HG03354 (cell line): ENCODE measurements at regions not wholly inside any gene's neighbourhood (a gene's known extent, or its start where the extent isn't known, plus 50 kb on each side); places are given as distances from the start of the nearest gene placed in this dataset.

Experiments used
- ATAC-seq: cut with Tn5 transposase; IDR thresholded peaks from one replicate; pipeline ENCODE4 v1.9.1; 2021; ENCODE audit warnings: mild to moderate bottlenecking; ENCODE audit not compliant: unreplicated experiment, poor library complexity, severe bottlenecking

DNA sequence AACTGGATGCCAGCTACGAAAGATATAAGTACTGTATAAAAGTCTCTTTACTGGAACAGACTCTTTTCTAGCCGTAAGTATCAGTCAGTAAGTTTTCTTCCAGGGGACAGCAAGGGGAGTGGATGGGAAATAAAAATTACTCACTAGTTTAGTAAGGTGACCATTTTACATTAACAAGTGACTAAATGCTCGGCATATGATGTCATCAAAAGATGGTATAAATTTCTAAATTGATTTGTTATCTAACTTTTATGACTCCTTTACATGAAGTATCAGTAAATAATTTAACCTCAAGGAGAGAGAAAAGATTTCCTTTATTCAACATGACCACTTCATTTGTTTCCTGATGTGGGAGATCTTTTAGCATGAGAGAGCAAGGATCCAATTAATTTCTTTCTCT is 859.0 kb upstream of the LRRTM1 start:
- ATAC-seq: no peak

DNA sequence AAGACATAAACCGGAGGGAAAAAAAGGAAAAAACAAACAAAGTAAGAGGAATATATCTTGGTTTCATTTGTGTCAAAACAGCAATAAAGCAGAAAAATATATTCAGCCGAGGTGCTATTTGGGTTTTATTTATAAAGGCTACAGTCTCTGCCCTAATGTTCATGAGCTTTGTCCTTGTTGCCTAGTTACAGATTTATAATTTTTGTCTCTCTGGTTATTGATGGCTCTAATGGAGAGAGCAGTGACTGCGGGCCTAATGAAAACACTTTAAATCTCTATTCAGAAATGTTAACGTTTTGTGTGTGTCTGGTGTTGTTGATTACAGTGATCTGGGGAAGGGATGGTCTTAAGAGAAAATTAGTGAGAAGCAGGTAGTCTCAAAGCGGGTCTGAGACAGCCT is 854.0 kb upstream of the LRRTM1 start:
- no peak for ATAC-seq

DNA sequence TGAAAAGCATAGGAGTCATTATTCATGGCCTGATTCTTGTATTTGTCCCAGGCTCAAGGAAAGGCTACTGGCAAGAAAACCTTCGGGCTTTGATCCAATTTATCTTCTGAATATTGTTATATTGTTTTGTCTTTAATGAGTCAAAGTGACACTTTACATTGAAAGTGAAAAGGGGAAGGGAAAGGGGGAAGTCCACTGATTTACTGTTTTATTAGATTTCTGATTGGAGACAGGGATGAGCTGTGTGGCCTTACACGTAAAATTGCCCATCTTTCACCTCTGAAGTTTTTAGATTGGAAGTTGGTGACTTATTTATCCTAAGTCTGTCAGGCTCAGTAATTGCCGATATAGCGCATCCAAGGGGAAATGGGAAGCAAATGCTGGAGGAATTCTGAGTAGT is 843.8 kb upstream of the LRRTM1 start:
- no peak for ATAC-seq

DNA sequence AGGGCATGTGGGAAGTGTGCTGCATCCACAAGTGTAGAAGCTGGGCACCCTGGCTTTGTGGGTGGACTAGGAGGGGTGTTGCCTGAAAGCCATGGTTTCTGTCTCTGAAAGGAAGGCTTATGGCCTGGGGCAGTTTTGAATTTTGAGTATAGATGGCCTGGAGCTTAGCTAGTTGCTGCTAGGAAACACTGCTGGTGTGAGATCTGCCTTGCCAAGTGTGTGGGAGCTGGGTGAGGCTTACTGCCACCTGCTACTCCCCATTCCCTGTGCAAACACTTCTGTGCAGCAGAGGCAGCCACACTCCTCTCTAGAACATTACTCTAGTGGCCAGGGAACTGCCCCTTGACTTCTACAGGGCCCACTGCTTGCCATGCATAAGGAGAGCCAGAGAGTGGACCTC is 831.7 kb upstream of the LRRTM1 start:
- no peak for ATAC-seq

DNA sequence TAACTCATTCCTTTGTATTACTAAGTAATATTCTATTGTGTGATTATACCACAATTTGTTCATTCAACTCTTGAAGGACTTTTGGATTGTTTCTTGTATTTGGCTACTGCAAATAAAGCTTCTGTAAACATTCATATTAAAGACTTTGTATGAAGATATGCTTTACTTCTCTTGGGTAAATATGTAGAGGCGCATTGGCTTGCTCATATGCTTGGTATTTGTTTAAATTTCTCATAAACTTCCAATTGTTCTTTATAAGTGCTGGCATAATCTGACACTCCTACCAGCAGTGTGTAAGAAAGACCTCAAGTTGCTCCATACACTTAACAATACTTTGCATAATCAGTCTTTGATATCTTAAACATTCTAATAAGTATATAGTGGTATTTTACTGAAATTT is 792.8 kb upstream of the LRRTM1 start:
- no peak for ATAC-seq

DNA sequence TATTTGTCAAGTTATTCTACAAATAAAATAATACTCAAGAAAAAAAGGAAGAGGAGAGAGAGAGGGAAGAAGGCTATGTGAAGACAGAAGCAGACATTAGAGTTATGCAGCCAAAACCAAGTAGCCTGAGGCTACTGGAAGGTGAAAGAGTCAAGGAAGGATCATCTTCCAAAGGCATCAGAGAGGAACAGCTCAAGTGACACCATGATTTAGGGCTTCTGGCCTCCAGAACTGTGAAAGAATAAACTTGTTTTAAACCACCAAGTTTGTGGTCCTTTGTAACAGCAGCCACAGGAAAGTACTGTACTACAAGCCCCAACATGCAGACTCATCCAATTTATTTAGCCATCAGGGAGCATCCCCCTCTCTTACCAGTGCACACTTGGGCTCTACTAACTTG is 788.5 kb upstream of the LRRTM1 start:
- ATAC-seq: no peak

DNA sequence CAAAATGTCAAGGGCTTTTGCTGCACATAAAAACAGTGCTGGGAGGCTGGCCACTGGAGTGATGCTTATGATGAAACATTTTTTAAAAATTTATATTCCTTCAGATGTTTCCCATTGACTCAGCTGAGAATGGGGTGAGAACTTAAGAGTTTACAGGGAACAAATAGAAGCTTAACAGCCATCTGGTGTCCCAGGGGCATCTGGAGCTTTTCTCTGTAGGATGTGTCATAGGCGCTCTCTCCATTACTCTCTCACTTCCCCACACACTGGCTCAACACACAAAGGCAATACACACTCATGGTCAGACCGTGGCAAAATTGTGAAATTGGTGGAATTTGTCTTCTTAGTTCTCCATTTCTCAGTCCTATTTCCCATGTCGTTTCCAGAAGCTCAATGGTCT is 783.1 kb upstream of the LRRTM1 start:
- no peak for ATAC-seq

DNA sequence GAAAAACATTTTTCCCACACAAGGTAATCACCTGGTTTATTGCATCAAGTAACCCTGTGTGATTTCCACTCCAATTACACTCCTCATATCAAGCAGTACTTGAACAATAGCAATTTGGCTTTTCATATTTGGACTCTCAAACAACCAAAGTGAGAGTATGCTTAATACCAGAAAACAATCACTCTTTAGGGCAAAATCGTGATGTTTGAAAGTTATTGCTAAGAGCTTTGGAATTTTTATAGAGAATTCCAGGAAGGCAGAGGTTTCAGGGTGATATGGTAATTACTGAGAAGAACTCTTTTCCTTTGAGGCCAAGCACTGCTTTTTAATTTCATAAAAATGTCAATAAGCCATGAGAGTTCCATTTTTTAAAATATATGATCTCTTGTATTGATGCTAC is 779.5 kb upstream of the LRRTM1 start:
- ATAC-seq: no peak

DNA sequence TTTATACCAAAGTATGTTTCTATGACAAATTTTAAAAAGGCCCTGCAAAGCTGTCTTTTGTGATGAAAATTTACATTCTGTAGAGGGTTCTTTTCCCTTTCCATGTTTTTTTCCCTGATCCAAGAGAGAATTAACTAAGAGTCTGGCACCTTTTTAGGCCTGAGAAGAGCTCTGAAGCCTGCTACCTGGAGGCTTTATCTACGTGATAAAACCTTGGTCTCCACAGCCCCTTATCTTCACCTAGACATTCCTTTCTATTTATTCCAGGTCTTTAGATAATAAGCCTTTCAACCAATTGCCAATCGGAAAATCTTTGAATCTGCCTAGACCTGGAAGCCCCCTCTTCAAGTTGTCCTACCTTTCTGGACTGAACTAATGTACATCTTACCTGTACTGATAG is 774.1 kb upstream of the LRRTM1 start:
- ATAC-seq: no peak

DNA sequence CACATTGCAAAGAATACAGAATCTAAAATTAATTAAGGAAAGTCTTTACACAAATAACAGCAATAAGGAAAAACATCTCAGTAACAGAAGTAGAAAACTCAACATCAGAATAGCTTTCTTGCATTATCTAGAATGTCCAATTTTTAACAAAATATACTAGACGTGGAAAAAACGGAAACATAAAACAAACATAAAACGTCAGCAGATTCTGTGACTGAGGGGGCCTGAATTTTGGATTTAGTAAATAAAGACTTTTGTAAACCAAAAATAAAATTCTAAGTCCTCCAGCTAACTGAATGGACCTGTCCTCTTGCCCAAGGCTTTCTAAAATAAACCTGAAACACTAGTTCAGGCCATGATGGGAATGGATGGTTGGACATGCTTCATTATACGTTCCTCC is 773.5 kb upstream of the LRRTM1 start:
- no peak for ATAC-seq

DNA sequence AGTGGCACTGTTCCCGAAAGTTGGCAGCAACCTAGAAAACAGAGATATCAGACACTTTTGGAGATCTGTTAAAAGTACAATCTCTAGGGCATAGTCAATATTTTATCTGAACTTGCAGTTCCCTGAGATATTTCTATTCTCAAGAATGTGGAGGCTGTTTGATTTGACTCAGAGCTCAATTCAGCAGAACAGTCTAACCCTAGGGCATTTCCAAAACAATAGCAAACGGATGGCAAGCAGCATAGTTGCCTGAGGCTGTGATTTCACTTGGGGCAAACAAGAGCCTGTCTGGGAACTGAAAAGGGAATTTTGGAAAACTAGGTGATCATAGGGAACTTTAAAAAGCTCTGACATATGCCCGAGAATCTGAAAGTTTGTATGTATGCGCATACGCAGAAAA is 772.8 kb upstream of the LRRTM1 start:
- no peak for ATAC-seq

DNA sequence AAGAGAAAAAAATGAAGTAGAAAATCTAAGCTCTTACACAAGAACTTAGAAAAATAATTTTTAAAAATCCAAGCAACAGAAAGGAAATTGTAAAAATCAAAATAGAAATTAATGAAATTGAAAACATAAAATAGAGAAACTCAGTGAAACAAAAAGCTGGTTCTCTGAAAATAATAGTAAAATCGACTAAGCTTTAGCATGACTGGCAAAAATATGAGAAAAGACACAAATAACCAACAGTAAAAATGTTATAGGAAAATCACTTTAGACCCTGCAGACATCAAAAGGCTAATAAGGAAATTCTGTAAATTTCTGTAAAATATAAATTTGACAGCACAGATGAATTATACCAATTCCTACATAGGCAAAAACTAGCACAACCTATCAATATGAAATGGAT is 768.9 kb upstream of the LRRTM1 start:
- ATAC-seq: no peak

DNA sequence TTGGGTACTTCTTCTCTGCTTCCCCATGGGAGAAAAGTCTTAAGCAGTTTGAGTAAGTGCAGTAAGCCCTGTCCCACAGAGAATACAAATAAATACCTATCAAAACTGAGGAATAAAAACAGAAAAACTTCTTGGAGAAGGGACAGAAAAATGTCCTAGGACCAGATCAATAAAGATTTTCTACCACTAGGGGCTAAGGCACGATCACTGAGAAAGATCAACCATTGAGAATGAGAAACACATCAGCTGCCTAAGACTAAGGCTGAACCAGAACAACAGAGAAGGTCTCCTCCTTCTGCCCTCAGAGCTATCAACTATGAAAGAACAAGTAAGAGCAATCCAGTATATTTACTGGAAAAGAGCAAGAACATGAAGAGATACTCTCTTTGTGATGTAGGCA is 763.6 kb upstream of the LRRTM1 start:
- ATAC-seq: no peak

DNA sequence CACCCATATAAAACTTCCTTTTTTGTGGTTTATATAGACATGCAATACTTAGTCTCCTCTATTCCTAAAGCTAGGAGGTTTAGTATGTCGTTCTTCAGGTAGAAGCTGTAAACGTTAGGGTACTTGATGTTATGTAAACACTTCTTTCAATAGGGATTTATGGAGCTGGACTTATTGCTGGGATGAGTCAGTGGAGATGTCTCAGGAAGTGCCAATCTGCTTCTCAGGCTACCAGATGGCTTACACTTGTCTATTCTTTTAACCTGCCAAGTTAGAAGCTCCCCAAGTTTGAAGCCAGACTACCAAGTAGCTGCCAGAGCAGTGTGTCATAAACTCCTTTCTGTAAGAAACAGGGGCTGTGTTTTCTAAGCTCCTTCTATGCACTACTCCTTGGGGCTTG is 756.5 kb upstream of the LRRTM1 start:
- ATAC-seq: no peak

DNA sequence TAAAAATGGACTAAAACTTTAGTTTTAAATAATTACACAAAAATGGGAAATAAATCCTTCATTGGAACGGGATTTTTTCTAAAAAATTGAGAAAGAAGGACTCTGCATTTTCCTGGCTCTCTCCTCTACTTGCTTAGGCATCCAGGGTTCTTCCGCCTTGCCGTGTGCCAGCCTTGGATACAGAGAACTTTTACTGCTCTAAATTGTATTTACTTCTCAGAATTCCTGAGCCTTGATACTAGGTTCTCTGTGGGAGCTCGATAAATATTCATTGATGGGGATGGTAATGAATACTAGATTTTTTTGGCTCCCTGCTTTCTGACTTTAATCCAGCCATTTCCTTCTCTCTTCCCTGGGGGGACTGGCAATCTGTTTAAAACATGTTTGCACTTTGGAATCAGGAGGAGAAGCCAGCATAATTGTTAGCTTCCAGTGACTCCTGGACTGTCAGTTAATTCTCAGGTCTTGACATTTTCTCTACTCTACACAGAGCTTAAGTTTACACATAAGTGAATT is 746.1 kb upstream of the LRRTM1 start:
- ATAC-seq: no peak

DNA sequence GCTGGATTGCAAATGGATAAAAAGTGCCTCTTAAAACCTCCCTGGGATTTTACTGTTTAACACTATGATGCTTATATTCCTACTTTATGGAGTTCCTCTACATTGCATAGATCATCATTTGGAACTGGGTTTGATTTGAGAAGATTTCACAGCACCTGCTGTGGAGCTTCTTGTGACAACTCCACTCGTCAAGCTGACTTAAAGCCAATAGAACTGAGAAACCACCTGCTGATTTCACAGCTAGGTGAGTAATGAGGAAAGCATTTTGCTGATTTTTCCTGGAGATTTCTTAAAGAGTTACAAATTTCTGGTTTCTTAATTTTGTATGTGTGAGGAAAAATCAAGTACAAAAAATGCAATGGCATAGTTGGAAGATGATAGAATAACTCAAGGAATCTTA is 739.1 kb upstream of the LRRTM1 start:
- ATAC-seq: no peak

DNA sequence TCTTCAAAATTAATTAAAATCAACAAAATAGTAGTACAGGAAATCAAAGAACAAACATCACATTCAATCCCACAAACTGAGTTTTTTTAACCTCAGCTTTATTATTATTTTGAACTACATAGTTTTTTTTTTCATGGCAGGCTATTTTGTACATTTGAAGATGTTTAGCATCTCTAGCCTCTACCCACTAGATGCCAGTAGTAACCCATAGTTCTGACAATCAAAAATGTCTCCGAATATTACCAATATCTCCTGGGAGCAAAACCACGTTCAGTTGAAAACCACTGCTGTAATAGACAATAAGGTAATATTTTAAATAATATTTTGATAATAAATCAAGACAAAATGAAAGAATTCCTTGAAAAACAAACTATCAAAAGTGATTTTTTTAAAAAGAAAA is 702.6 kb upstream of the LRRTM1 start:
- no peak for ATAC-seq

DNA sequence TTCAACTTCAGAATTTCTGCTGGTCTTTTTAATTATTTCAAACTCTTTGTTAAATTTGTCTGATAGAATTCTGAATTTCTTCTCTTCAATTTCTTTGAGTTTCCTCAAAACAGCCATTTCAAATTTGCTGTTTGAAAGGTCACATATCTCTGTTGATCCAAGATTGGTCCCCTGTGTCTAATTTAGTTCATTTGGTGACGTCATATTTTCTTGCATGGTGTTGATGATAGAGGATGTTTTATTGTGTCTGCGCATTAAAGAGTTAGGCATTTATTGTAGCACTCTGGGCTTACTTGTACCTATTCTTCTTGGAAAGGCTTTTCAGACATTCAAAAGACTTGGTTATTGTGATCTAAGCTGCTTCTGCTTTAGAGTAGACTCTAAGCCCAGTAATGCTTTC is 698.4 kb upstream of the LRRTM1 start:
- no peak for ATAC-seq

DNA sequence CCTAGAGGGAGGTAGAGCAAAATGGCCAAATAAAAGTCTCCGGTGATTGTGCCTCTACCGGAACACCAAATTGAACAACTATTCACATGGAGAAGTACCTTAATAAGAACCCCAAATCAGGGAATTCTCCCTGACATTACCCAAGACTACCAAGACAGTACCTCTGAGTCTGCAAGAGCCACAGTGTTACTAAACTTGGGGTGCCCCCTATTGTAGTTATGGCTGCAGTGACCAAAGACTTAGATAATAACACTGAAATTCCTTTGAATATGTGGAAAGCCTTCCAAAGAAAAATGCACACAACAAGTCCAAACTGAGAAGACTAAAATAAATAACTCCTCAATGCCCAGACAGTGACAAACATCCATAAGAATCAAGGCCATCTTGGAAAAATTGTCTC is 682.9 kb upstream of the LRRTM1 start:
- ATAC-seq: no peak

DNA sequence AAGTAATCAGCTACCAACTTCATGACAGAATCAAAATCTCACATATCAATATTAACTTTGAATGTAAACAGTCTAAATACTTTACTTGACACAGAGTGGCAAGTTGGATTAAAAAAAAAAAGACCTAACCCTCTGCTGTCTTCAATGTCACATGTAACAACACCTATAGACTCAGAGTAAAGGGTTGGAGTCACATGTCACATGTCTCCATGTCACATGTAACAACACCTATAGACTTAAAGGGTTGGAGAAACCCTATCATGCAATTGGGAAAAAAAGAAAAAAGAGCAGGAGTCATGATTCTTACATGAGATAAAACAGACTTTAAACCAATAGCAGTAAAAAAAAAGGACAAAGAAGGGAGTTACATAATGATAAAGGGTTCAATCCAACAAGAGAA is 665.3 kb upstream of the LRRTM1 start:
- no peak for ATAC-seq

DNA sequence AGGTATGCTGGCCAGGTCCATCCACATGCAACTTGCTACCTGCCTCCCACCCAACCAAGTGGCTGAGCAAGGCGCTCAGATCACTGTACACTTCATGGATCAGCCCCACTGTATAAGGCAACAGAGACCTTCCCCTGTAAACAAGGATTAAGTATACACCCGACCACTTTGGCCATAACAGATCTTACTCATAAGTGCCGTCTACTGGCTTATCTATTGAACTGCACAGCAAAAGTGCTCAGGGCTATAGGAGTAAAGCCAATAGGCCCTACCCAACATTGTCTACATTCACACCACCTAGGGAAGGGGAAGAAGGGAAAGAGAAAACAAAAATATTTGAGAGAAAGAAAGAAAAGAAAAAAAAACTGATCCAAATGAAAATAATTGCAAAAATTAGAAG is 663.9 kb upstream of the LRRTM1 start:
- no peak for ATAC-seq

DNA sequence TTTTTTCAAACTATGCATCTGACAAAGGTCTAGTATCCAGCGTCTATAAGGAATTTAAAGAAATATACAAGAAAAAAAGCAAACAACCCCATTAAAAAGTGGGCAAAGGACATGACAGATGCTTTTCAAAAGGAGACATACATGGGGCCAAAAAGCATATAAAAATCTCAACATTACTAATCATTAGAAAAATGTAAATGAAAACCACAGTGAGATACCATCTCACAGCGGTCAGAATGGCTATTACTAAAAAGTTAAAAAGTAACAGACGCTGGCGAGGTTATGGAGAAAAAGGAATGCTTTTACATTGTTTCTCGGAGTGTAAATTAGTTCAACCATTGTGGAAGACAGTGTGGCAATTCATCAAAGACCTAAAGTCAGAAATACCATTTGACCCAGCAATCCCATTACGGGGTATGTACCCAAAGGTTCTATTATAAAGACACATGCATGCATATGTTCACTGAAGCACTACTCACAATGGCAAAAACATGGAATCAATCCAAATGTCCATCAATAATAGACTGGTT is 643.1 kb upstream of the LRRTM1 start:
- no peak for ATAC-seq

DNA sequence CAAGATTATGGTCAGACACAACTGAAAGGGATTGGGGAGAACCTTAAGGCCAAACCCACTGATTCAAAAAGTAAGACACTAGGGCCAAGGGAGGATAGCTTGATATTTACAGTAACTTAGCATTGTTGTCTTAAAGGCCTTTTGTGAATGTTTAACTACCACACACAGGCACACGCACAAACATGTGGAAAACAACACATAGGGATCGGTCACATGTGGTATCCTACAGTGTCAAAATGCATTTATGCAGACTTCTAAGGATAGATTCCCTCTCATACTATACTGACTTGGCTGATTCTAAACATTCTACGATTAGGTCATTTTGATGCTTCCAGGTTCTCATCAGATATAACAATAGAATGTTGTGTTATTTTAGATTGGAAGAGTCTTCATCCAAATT is 638.9 kb upstream of the LRRTM1 start:
- ATAC-seq: no peak
